HCT116 (cell line): ENCODE measurements at regions not wholly inside any gene's neighbourhood (a gene's known extent, or its start where the extent isn't known, plus 50 kb on each side); places are given as distances from the start of the nearest gene placed in this dataset.

Source experiments
- ATAC-seq: fragments of 200-7000 bp; cut with Tn5 transposase; 2 replicates; pipeline ENCODE4 v1.9.1; 2020; ENCODE audit warnings: mild to moderate bottlenecking, moderate library complexity
- BruUV-seq: library from RNA; stranded (reverse); fragments of 400-500 nt; replicated peaks from 2 replicates; lab custom pipeline; 2021; lab: Mats Ljungman, UMichigan
- CTCF ChIA-PET: fragments of 300-600 bp; sonication (Branson Sonifier 250); formaldehyde crosslinking; loops from one replicate; lab custom pipeline; 2021; ENCODE audit warnings: antibody characterized with exemption; lab: Charles Lee
- POLR2A ChIA-PET: fragments of 300-600, 350-600 bp; sonication (Branson Sonifier 250); formaldehyde crosslinking; loops from one replicate; lab custom pipeline; 2021; ENCODE audit warnings: antibody characterized with exemption; lab: Charles Lee
- RAD21 ChIA-PET, 2 experiments: fragments of 300-600 bp; sonication (Branson Sonifier 250); formaldehyde crosslinking; loops; one replicate each; lab custom pipeline; 2023; ENCODE audit warnings: low total read pairs in 2 of 2; ENCODE audit not compliant: uncharacterized antibody in 2 of 2, unreplicated experiment in 2 of 2, low non-redundant PET in 1 of 2; lab: Charles Lee
- DNase-seq: peaks from one replicate; pipeline ENCODE4 v3.0.0-alpha.2; 2010; ENCODE audit warnings: low read depth, low spot score
- H2AFZ ChIP-seq: fragments of 200-600 bp; shearing (Covaris generic), sonication (generic); 2 replicates; pipeline ENCODE4 v1.6.1; 2017; ENCODE audit warnings: low read depth, mixed run types, mixed read lengths, antibody characterized with exemption, low read length; ENCODE audit not compliant: poor library complexity, severe bottlenecking
- H3K27ac ChIP-seq: 2 replicates; pipeline ENCODE4 v1.5.1; 2012; ENCODE audit warnings: low read depth, low read length
- H3K27me3 ChIP-seq: fragments of 200-600 bp; sonication (generic); 2 replicates; pipeline ENCODE4 v1.6.1; 2016; ENCODE audit warnings: mixed run types, low read length, mixed read lengths; ENCODE audit not compliant: insufficient read depth
- H3K36me3 ChIP-seq, 2 experiments: fragments of 200-500 bp in 1 of 2; fragments of 200-600 bp in 1 of 2; sonication (Bioruptor generic) in 1 of 2; sonication (generic) in 1 of 2; 2 replicates each; pipeline versions ENCODE4 v1.5.1 to v1.6.1; 2014 to 2016; ENCODE audit warnings: low read length in 2 of 2, inconsistent platforms in 1 of 2, mixed read lengths in 1 of 2, mixed run types in 1 of 2; ENCODE audit not compliant: insufficient read depth in 2 of 2, control insufficient read depth in 1 of 2
- H3K4me1 ChIP-seq, 2 experiments: fragments of 200-600 bp in 1 of 2; sonication (generic) in 1 of 2; 2 replicates each; pipeline versions ENCODE4 v1.5.1 to v1.6.1; 2012 to 2017; ENCODE audit warnings: low read length in 2 of 2, inconsistent platforms in 1 of 2, mild to moderate bottlenecking in 1 of 2, mixed read lengths in 1 of 2, mixed run types in 1 of 2, moderate library complexity in 1 of 2; ENCODE audit not compliant: insufficient read depth in 2 of 2, control insufficient read depth in 1 of 2
- H3K4me2 ChIP-seq: fragments of 200-600 bp; sonication (generic); 2 replicates; pipeline ENCODE4 v1.6.1; 2017; ENCODE audit warnings: mixed run types, low read length, mixed read lengths
- H3K4me3 ChIP-seq, 2 experiments: fragments of 200-600 bp in 1 of 2; sonication (generic) in 1 of 2; replicated peaks in 1 of 2; 2 replicates each; pipeline ENCODE4 v1.5.1; 2011 to 2016; ENCODE audit warnings: low read length in 2 of 2, control low read depth in 1 of 2, low read depth in 1 of 2, mild to moderate bottlenecking in 1 of 2, mixed read lengths in 1 of 2, mixed run types in 1 of 2
- H3K79me2 ChIP-seq: fragments of 200-600 bp; sonication (generic); 2 replicates; pipeline ENCODE4 v1.6.1; 2017; ENCODE audit warnings: mild to moderate bottlenecking, mixed run types, low read length, moderate library complexity, mixed read lengths; ENCODE audit not compliant: insufficient read depth
- H3K9ac ChIP-seq: fragments of 200-600 bp; sonication (generic); 2 replicates; pipeline ENCODE4 v1.6.1; 2016; ENCODE audit warnings: low read length, mixed read lengths
- H3K9me2 ChIP-seq: fragments of 200-600 bp; sonication (generic), shearing (Covaris generic); 2 replicates; pipeline ENCODE4 v1.6.1; 2017; ENCODE audit warnings: mixed run types, mild to moderate bottlenecking, moderate library complexity; ENCODE audit not compliant: insufficient read depth
- H3K9me3 ChIP-seq, 2 experiments: fragments of 200-500 bp in 1 of 2; fragments of 200-600 bp in 1 of 2; sonication (Bioruptor generic) in 1 of 2; sonication (generic) in 1 of 2; 2 replicates each; pipeline ENCODE4 v1.6.1; 2014 to 2017; ENCODE audit warnings: low read length in 2 of 2, mixed read lengths in 2 of 2, inconsistent platforms in 1 of 2, low read depth in 1 of 2, mild to moderate bottlenecking in 1 of 2, mixed run types in 1 of 2, moderate library complexity in 1 of 2; ENCODE audit not compliant: control insufficient read depth in 1 of 2, insufficient read depth in 1 of 2
- H4K20me1 ChIP-seq: fragments of 200-600 bp; sonication (generic), shearing (Covaris generic); 2 replicates; pipeline ENCODE4 v1.6.1; 2017; ENCODE audit warnings: mixed run types, mild to moderate bottlenecking, moderate library complexity; ENCODE audit not compliant: insufficient read depth
- CBX3 ChIP-seq: IDR thresholded peaks from 2 replicates; pipeline ENCODE4 v1.6.1; 2012; ENCODE audit warnings: low read depth
- ELF1 ChIP-seq: IDR thresholded peaks from 2 replicates; pipeline ENCODE4 v1.6.1; 2012; ENCODE audit warnings: low read depth, borderline replicate concordance
- FOSL1 ChIP-seq: IDR thresholded peaks from 2 replicates; pipeline ENCODE4 v1.6.1; 2012; ENCODE audit warnings: low read depth
- SIN3A ChIP-seq: IDR thresholded peaks from 2 replicates; pipeline ENCODE4 v1.6.1; 2012; ENCODE audit warnings: low read depth
- SP1 ChIP-seq: IDR thresholded peaks from 2 replicates; pipeline ENCODE4 v1.6.1; 2012; ENCODE audit warnings: low read depth
- SRF ChIP-seq: IDR thresholded peaks from 2 replicates; pipeline ENCODE4 v1.6.1; 2012; ENCODE audit warnings: low read depth
- TCF7L2 ChIP-seq: IDR thresholded peaks from 2 replicates; pipeline ENCODE4 v1.7.0; 2011; ENCODE audit warnings: borderline replicate concordance, inconsistent platforms; ENCODE audit not compliant: insufficient read depth, insufficient read length; ENCODE audit errors: extremely low read depth
- ZFX ChIP-seq: fragments of 450-650 bp; IDR thresholded peaks from 2 replicates; pipeline ENCODE4 v1.6.1; 2017
- intact Hi-C: fragments of 100-400 bp; cut with micrococcal nuclease; formaldehyde crosslinking; loops from 2 replicates; pipeline ENCODE4 v1.10.0; 2022
- TF ChIP-seq, protein P1 (sequence below): IDR thresholded peaks from 2 replicates; pipeline ENCODE4 v1.6.1; 2012
- TF ChIP-seq, protein P2 (sequence below): IDR thresholded peaks from 2 replicates; pipeline ENCODE4 v1.6.1; 2012

DNA sequence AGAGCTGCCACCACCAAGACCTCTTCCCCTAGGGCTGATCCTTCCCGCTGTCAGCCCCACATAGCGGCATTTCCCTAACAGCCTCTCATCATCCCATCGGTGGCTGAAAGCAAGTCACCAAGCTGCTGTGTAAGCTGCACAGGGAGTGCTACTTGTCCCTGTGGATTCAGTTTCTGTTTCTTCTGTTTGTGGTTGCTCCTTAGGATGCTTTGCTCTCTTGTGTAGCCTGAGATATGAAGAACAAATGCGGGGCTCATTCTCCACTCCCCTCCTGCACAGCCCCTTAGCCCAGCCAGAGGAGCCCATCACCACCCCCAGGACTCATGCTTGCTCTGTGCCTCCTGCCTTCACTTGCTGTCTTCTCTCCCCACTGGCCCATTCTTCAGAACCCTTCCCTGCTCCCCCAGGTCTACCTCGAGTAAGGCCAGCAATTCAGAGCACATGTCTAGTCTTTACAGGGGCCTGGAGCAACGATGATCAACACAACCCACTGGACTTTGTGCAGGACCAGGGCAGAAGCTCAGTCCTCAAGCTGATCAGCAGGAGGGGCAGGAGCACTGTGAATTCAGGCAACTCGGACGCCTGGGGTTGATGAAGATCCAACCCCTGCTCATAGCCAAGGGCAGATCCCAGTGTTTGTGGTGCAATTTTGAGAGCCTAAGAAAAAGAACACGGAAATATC is 82.6 kb upstream of the GALNT2 start:
- Histone ChIP-seq H3K4me1 (peaks cover 0 to 6% of the 10 kb centered on the region in 2 experiments; a peak in 1 of 4 replicates), H2AFZ (no peak overlapping the region), H3K27ac (no peak overlapping the region), H3K27me3 (peaks cover 28% of the 10 kb centered on the region), H3K79me2 (no peaks in the 10 kb centered on the region), H3K36me3 (no peaks in the 10 kb centered on the region), H3K9ac (no peak overlapping the region), H3K9me3 (no peaks in the 10 kb centered on the region), H3K9me2 (no peaks in the 10 kb centered on the region), H3K4me3 (no peak overlapping the region), H3K4me2 (no peak overlapping the region), H4K20me1 (no peaks in the 10 kb centered on the region)
- ChIA-PET CTCF (no interaction called here), POLR2A (no interaction called here), RAD21 (no interaction called here)
- DNase-seq (no peak), ATAC-seq (no peak)
- no TSS peak for BruUV-seq
- TF ChIP-seq CBX3, result no peak
- TF ChIP-seq TCF7L2, result no peak
- TF ChIP-seq FOSL1, result no peak
- intact Hi-C loops, result no loop called here

DNA sequence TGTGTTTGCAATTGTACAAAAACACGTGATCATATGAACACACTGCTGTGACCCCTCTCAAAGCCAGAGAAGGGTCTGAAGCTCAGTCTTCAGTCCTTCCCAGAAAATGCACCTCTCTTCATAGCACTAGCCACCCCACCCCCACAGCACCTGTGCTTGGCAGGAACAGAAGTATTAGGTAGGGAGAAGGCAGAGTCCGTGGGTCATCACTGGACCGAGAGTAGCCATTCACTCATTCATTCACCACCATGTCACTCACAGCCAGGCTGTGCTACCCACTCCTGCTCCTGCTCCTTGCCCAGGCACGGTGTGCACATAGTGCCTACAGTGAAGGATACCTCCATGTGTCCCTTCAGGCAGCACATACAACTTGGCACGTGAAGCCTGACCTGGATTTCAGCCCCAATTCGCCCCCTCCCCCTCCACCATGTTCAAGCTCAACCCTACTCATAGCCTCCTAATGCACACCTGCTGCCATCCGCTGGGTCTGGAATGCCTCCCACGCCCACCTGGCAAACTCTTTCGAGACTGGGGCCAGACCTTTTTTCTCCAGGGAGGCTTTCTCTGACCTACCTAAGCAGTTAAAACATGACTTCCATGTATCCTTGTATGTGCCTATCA is 81.9 kb upstream of the GALNT2 start:
- Histone ChIP-seq H3K9me3 (no peaks in the 10 kb centered on the region), H3K4me3 (no peak overlapping the region), H3K79me2 (no peaks in the 10 kb centered on the region), H3K4me2 (no peak overlapping the region), H3K36me3 (no peaks in the 10 kb centered on the region), H3K9me2 (no peaks in the 10 kb centered on the region), H3K27me3 (peaks cover 22% of the 10 kb centered on the region), H3K4me1 (peaks cover 0 to 2% of the 10 kb centered on the region in 2 experiments; a peak in 1 of 4 replicates), H3K9ac (no peak overlapping the region), H3K27ac (no peak overlapping the region), H4K20me1 (no peaks in the 10 kb centered on the region), H2AFZ (no peak overlapping the region)
- ChIA-PET RAD21 (no interaction called here), CTCF (no interaction called here), POLR2A (no interaction called here)
- ATAC-seq (no peak), DNase-seq (no peak)
- no peak for TF ChIP-seq ZFX
- no peak for TF ChIP-seq TCF7L2
- no peak for TF ChIP-seq SRF
- TF ChIP-seq, protein P1, sequence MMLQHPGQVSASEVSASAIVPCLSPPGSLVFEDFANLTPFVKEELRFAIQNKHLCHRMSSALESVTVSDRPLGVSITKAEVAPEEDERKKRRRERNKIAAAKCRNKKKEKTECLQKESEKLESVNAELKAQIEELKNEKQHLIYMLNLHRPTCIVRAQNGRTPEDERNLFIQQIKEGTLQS, result no peak
- no peak for TF ChIP-seq FOSL1
- TF ChIP-seq SIN3A, result no peak
- TF ChIP-seq SP1, result no peak
- TF ChIP-seq, protein P2, sequence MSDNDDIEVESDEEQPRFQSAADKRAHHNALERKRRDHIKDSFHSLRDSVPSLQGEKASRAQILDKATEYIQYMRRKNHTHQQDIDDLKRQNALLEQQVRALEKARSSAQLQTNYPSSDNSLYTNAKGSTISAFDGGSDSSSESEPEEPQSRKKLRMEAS, result no peak
- no peak for TF ChIP-seq ELF1
- intact Hi-C loops, result no loop called here
- no TSS peak for BruUV-seq
